SK-N-SH treated with all-trans-retinoic acid at 6 μM for 48 hours (cell line): ENCODE measurements at regions not wholly inside any gene's neighbourhood (a gene's known extent, or its start where the extent isn't known, plus 50 kb on each side); places are given as distances from the start of the nearest gene placed in this dataset.
A peak's percentile ranks its signal among the peaks of the same experiment; 100 is the strongest.

ENCODE experiments used
- ATAC-seq: fragments of 200-7000 bp; cut with Tn5 transposase; 3 replicates; pipeline ENCODE4 v1.9.1; 2020; ENCODE audit warnings: mild to moderate bottlenecking, moderate library complexity
- ARNTL ChIP-seq: fragments of 450-650 bp; formaldehyde crosslinking; IDR thresholded peaks from 2 replicates; pipeline ENCODE4 v1.5.0; 2020; ENCODE audit warnings: low read depth, mild to moderate bottlenecking, moderate library complexity, borderline replicate concordance
- BACH2 ChIP-seq: fragments of 250-450 bp; sonication (Bioruptor Pico); IDR thresholded peaks from 2 replicates; pipeline ENCODE4 v1.9.0; 2021; ENCODE audit warnings: mild to moderate bottlenecking, borderline replicate concordance
- CREB5 ChIP-seq: fragments of 250-450 bp; sonication (Bioruptor Pico); IDR thresholded peaks from 2 replicates; pipeline ENCODE4 v1.5.1; 2020; ENCODE audit warnings: low read depth, mild to moderate bottlenecking, moderate library complexity
- CSDC2 ChIP-seq: fragments of 250-450 bp; sonication (Bioruptor Pico); IDR thresholded peaks from 2 replicates; pipeline ENCODE4 v1.5.0; 2020; ENCODE audit warnings: mild to moderate bottlenecking, moderate library complexity
- CSRNP3 ChIP-seq: fragments of 250-450 bp; sonication (Bioruptor Pico); IDR thresholded peaks from 2 replicates; pipeline ENCODE4 v1.5.1; 2021; ENCODE audit warnings: mild to moderate bottlenecking, moderate library complexity
- ESRRG ChIP-seq: fragments of 250-450 bp; sonication (Bioruptor Pico); IDR thresholded peaks from 2 replicates; pipeline ENCODE4 v1.6.1; 2021; ENCODE audit warnings: mild to moderate bottlenecking
- GLIS3 ChIP-seq: fragments of 250-450 bp; sonication (Bioruptor Pico); IDR thresholded peaks from 2 replicates; pipeline ENCODE4 v1.5.0; 2020; ENCODE audit warnings: mild to moderate bottlenecking, moderate library complexity
- ISL1 ChIP-seq: fragments of 250-450 bp; sonication (Bioruptor Pico); IDR thresholded peaks from 2 replicates; pipeline ENCODE4 v2.1.2; 2022; ENCODE audit warnings: mild to moderate bottlenecking, moderate library complexity
- OSR1 ChIP-seq: fragments of 250-450 bp; sonication (Bioruptor Pico); IDR thresholded peaks from 2 replicates; pipeline ENCODE4 v1.8.0; 2022; ENCODE audit warnings: moderate library complexity, mild to moderate bottlenecking, inconsistent platforms
- PATZ1 ChIP-seq: fragments of 250-450 bp; sonication (Bioruptor Pico); IDR thresholded peaks from 2 replicates; pipeline ENCODE4 v1.8.0; 2020; ENCODE audit warnings: mild to moderate bottlenecking, moderate library complexity, borderline replicate concordance
- POU6F1 ChIP-seq: fragments of 250-450 bp; sonication (Bioruptor Pico); IDR thresholded peaks from 2 replicates; pipeline ENCODE4 v1.8.0; 2021; ENCODE audit warnings: low read depth, mild to moderate bottlenecking, moderate library complexity, borderline replicate concordance
- RARB ChIP-seq: fragments of 250-450 bp; sonication (Bioruptor Pico); IDR thresholded peaks from 2 replicates; pipeline ENCODE4 v1.8.0; 2021; ENCODE audit warnings: mild to moderate bottlenecking, moderate library complexity
- SNAI2 ChIP-seq: fragments of 250-450 bp; sonication (Bioruptor Pico); IDR thresholded peaks from 2 replicates; pipeline ENCODE4 v1.5.0; 2020; ENCODE audit warnings: mild to moderate bottlenecking, moderate library complexity
- TCF4 ChIP-seq: fragments of 250-450 bp; sonication (Bioruptor Pico); IDR thresholded peaks from 2 replicates; pipeline ENCODE4 v1.8.0; 2021; ENCODE audit warnings: mild to moderate bottlenecking, moderate library complexity, borderline replicate concordance
- TOX ChIP-seq: fragments of 250-450 bp; sonication (Bioruptor Pico); IDR thresholded peaks from 2 replicates; pipeline ENCODE4 v1.8.0; 2021; ENCODE audit warnings: mild to moderate bottlenecking, moderate library complexity, borderline replicate concordance
- TSHZ2 ChIP-seq: fragments of 250-450 bp; sonication (Bioruptor Pico); IDR thresholded peaks from 2 replicates; pipeline ENCODE4 v1.5.0; 2020; ENCODE audit warnings: mild to moderate bottlenecking, moderate library complexity
- ZC3H10 ChIP-seq: fragments of 250-450 bp; sonication (Bioruptor Pico); IDR thresholded peaks from 2 replicates; pipeline ENCODE4 v1.5.1; 2021; ENCODE audit warnings: mild to moderate bottlenecking, moderate library complexity
- ZFP3 ChIP-seq: fragments of 250-450 bp; sonication (Bioruptor Pico); IDR thresholded peaks from 2 replicates; pipeline ENCODE4 v1.5.0; 2020; ENCODE audit warnings: mild to moderate bottlenecking, moderate library complexity
- ZFP30 ChIP-seq: fragments of 450-650 bp; formaldehyde crosslinking; IDR thresholded peaks from 2 replicates; pipeline ENCODE4 v1.5.0; 2022; ENCODE audit warnings: mild to moderate bottlenecking, moderate library complexity
- ZNF565 ChIP-seq: fragments of 450-650 bp; formaldehyde crosslinking; conservative IDR thresholded peaks from 2 replicates; pipeline ENCODE4 v1.5.0; 2020; ENCODE audit warnings: low read depth, mild to moderate bottlenecking, moderate library complexity
- ZNF70 ChIP-seq: fragments of 450-650 bp; formaldehyde crosslinking; IDR thresholded peaks from 2 replicates; pipeline ENCODE4 v1.5.0; 2020; ENCODE audit warnings: mild to moderate bottlenecking, moderate library complexity
- ZNF8 ChIP-seq: fragments of 450-650 bp; formaldehyde crosslinking; IDR thresholded peaks from 2 replicates; pipeline ENCODE4 v1.5.0; 2020; ENCODE audit warnings: mild to moderate bottlenecking, moderate library complexity

- TF ChIP-seq GLIS3 (CRISPR knock-in tag) (no peak), SNAI2 (no peak), ZC3H10 (no peak), ZFP3 (CRISPR knock-in tag) (no peak), POU6F1 (no peak), BACH2 (no peak), ESRRG (CRISPR knock-in tag) (no peak), ZNF70 (CRISPR knock-in tag) (no peak), ZNF565 (CRISPR knock-in tag) (no peak), ZNF8 (no peak), CREB5 (CRISPR knock-in tag) (no peak), TSHZ2 (CRISPR knock-in tag) (no peak), CSRNP3 (CRISPR knock-in tag) (no peak), OSR1 (CRISPR knock-in tag) (no peak), RARB (CRISPR knock-in tag) (no peak), ISL1 (CRISPR knock-in tag) (no peak), PATZ1 (no peak)
- TF ChIP-seq, all 23 proteins: peak for 0
- peak; percentile 76 for ATAC-seq
Observed at GRCh38 chr1:79497193-79497773, 490.8 kb upstream of the ADGRL4 start.

GRCh38 chr1:79496129-79496528 is 489.6 kb upstream of the ADGRL4 start:
- ATAC-seq = no peak; the same call in 2 of the 3 replicates
- peak; percentile 79 for TF ChIP-seq TCF4 (CRISPR knock-in tag)
- TF ChIP-seq SNAI2 = no peak
- no peak for TF ChIP-seq POU6F1
- TF ChIP-seq CSDC2 (CRISPR knock-in tag) = no peak
- TF ChIP-seq ESRRG (CRISPR knock-in tag) = no peak
- TF ChIP-seq OSR1 (CRISPR knock-in tag) = no peak
- TF ChIP-seq ZC3H10 = no peak
- no peak for TF ChIP-seq CREB5 (CRISPR knock-in tag)
- TF ChIP-seq BACH2 = no peak
- no peak for TF ChIP-seq ZNF70 (CRISPR knock-in tag)
- TF ChIP-seq GLIS3 (CRISPR knock-in tag) = no peak
- no peak for TF ChIP-seq PATZ1
- no peak for TF ChIP-seq ZFP30
- TF ChIP-seq ZNF8 = no peak
- TF ChIP-seq RARB (CRISPR knock-in tag) = no peak
- no peak for TF ChIP-seq ZFP3 (CRISPR knock-in tag)
- no peak for TF ChIP-seq TOX (CRISPR knock-in tag)
- no peak for TF ChIP-seq ARNTL (CRISPR knock-in tag)
